HG02884 (cell line): ENCODE measurements at regions not wholly inside any gene's neighbourhood (a gene's known extent, or its start where the extent isn't known, plus 50 kb on each side); places are given as distances from the start of the nearest gene placed in this dataset.
A peak's percentile ranks its signal among the peaks of the same experiment; 100 is the strongest.

ENCODE experiments used
- ATAC-seq: cut with Tn5 transposase; IDR thresholded peaks from one replicate; pipeline ENCODE4 v1.9.1; 2021; ENCODE audit warnings: mild to moderate bottlenecking, moderate library complexity; ENCODE audit not compliant: unreplicated experiment

DNA sequence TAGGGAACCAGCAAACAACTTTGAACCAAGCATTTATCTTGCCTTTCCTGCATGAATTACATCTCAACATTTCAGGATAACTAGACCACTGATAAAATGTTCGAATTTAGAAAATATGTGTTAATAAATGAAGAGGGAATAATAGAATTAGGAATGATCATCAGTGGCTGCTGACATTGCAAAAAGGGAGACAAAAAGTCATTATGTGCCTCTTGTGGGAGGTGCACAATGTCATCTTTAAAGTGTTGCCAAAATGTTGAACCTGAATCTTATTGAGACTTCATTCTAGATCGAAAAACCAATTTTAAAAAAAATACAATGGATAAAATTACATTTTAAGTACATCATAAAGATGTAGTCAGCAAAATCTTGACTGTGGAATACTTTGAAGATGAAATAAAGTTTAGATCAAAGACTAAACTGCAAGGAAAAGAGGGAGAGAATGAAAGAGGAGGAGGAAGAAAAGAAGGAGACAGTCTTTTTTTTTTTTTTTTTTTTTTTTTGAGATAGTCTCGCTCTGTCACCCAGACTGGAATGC, 299.3 kb downstream of the FBXW7 start:
- ATAC-seq, result no peak

- no peak for ATAC-seq
Observed at GRCh38 chr4:152235718-152236117, 300.2 kb downstream of the FBXW7 start.

- no peak for ATAC-seq
Observed at GRCh38 chr4:152234571-152234970, 301.3 kb downstream of the FBXW7 start.

GRCh38 chr4:152232271-152232670, 303.6 kb downstream of the FBXW7 start:
- no peak for ATAC-seq

GRCh38 chr4:152229782-152230289, 306.1 kb downstream of the FBXW7 start:
- ATAC-seq, result no peak

DNA sequence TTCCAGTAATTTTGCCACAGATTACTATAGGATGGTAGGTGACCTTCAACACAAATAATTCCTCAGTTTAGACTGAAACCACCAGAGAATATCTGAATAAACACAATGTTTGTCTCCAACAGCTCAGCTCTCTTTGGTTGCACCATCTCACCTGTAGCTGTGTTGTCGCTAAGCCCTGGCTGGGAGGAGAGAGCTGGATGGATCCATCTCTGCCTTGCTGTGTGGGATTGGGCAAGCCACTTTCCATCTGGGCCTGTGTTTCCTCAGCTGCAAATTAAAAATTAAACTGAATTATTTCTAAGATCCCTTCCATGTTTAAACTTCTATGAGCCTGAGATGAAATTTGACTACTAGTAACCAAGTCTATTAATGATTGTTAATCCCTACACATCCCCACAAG, 310.2 kb downstream of the FBXW7 start:
- no peak for ATAC-seq

DNA sequence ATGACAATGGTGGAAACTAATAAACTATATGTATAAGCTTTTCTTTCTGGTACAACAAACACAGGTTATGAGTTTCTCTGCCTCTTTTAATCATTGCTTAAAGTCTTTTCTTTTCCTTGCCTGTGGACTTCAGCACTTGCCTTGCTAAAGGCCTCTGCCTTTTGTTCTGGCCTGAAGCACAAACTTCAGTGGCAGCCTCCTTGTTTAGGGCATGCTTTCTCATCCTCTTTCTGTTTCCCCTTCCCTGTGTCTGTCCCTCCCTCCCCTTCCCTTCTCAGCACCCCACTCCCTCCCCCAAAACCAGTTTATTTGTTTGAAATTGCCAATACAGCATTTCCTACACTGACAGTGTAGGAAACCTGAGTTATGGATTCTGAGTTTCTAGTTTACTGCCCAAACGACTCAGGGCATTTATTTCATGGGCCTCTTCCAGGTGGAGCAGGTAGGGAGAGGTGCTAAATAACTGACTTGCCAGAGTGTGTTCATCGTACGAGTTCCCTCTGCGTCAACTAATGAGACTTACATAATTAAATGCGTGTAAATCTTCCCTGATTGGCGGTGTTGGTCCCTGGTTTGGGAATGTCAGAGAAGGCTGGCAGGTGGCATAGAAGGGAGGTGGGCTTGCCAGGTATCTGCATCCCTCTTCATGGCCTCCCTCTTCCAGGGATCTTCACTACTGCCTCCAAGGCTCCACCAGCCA, 311.0 kb downstream of the FBXW7 start:
- ATAC-seq, result no peak

- ATAC-seq, result no peak
Observed at GRCh38 chr4:152224223-152224622, 311.7 kb downstream of the FBXW7 start.

- no peak for ATAC-seq
Observed at GRCh38 chr4:152223600-152223999, 312.3 kb downstream of the FBXW7 start.

DNA sequence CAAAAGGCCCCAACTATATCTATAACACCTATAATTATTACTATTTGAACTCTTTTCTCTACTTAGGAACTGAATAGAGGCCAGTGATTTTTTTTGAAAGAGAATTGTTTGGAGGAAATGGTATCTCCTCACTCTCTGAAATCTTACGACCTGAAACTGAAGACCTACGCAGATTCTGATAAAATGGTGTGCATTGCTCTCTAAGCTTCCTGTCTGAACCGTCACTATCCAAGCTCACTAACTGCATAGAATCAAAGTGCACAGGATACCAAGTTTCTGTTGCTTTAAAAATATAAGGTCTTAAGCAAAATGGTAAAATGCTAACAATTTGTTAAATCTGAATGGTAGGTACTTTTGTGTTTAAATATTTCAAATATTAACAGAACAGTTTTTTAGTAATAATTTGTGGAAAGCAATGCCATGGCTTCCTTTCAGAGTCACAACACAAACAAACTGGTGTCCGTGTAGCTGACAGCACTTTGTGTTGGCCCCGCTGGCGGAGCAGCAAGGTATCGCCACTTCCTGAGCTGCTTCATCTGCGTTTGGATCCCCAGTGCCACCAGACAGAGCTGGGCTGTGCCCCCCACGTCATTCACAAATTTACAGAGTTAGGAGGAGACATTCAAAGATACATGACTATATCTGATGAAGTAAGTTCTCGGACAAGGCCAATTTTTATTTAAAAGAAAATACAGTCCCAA, 313.9 kb downstream of the FBXW7 start:
- no peak for ATAC-seq

DNA sequence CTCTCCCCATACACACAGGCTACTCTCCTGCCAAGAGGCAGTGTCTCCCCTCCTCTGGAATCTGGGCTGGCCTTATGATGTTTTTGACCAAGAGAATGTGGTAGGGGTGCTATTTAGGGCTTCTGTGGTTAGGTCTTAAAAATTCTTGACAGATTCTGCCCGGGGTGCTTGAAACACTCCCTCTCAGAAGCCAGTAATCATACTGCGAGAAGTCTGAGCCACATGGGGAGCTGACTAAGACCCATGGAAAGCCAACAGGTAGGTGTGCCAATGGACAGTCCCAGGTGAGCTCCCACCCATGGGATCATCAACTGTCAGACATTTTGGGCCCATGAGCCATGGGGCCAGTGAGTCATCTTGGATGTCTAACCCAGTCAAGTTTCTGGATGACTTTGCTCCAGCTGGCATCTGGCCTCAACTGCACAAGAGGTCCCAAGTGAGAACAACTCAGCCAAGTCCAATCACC, 315.7 kb downstream of the FBXW7 start:
- peak; percentile 74 for ATAC-seq

DNA sequence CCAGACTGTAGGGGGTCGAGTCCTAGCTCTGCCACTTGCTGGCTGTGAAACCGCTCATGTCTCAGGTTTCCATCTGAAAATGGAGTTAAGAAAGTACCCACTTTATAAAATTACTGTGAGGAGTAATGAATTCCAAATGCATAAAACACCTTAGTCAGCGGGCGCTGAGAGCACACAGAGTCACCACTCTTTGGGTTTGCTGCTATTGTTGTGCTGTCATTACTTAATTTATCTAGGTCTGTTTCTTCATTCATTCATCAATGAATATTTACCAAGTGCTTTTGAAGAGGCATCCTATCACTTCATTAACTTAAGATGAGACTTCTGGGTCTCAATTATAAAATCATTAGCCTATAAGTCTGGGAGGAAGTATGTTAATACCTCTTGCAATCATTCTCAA, 317.3 kb downstream of the FBXW7 start:
- no peak for ATAC-seq

GRCh38 chr4:152217896-152218295, 318.0 kb downstream of the FBXW7 start:
- no peak for ATAC-seq

- no peak for ATAC-seq
Observed at GRCh38 chr4:152211936-152212653, 323.8 kb downstream of the FBXW7 start.

DNA sequence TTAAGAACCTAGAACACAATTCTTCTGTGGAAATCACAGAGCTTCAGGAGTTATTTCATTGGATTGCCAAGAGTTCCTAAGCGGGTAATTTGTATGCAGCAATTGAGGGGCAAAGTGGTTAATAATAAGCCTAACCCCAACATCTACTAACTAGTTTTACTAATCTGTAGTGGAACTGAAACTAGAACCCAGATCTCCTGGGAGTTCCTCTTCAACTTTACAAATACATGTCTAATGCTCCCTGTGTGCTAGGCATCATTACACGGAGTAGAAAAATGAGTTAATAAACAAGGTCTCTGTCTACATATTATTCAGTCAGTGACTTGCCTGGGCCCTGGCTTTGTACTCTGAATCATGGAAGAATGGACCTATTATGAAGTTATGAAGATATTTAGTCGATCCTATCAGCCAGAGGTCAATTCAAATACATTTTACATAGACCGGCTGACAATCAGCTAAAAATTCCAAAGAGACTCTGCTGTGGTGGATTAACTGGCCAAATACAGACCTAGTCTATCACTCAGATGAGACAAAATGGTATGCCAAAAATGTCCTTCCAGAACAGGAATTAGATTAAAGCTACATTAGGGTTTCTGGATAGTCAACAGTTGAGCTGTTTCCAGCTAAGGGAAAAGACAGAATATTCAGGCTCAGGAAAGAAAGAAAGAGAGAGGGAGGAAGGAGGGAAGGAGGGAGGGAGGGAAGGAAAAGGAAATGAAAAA, 326.0 kb downstream of the FBXW7 start:
- peak; percentile 65 for ATAC-seq

DNA sequence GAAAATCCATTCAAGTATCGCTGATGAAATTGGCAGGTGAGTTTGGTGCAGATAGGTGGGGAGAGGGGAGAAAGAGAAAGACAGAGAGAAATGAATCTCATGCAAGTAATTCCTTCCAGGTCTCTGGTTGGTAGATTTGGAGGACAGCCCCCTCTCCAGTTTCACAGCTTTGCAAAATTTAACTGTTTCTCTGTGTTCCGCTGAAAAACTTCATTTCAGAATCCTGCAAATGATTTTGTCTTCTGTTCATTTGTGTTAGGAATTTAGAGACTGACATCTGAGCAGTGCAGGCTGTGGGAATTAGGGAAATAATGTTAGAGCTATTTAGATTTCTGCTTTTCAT, 328.5 kb downstream of the FBXW7 start:
- ATAC-seq, result no peak

DNA sequence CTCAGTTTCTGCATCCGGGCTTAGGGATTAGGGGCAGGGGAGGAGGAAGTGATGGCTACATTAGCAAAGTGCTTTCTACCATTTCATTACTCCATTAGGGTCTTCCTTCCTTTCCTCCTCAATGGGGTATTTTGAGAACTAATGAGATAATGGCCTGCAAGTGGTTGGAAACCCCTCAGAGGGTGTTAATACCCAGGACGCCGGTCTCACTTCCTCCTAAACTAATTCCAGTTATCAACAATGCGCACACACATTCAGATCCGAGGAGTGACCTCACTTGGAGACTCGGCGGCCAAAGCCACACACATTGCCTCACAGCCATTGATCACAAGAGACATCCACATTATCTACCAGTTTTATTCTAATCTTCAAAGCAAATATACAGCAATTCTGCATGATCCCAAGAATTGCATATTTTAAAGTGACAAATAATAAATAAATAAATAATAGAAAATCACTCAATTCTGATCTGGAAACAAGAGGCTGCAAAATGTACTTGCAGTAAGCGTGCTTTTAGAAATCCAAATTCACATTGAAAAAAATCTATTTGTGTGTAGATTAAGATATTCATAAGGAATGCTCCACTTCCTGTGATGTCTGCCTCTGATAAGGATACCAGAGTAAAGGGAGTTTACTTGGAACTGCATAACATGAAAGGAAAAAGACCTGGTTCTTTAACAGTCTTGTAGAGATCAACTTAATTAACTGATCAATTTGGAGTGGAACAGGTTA, 329.1 kb downstream of the FBXW7 start:
- no peak for ATAC-seq

GRCh38 chr4:152206185-152206584, 329.7 kb downstream of the FBXW7 start:
- ATAC-seq, result no peak

- no peak for ATAC-seq
Observed at GRCh38 chr4:152202415-152202814, 333.5 kb downstream of the FBXW7 start.
